T47D (cell line): ENCODE measurements at regions not wholly inside any gene's neighbourhood (a gene's known extent, or its start where the extent isn't known, plus 50 kb on each side); places are given as distances from the start of the nearest gene placed in this dataset.

ENCODE experiments used
- DNase-seq, 2 experiments: peaks; one replicate each; pipeline versions ENCODE4 v3.0.0 to v3.0.0-alpha.2; 2011 to 2012; ENCODE audit warnings: low read depth in 1 of 2, low spot score in 1 of 2
- JUND ChIP-seq: IDR thresholded peaks from 2 replicates; pipeline ENCODE4 v1.6.1; 2012; ENCODE audit warnings: low read depth
- in situ Hi-C: cut with HindIII; loops from 2 replicates; pipeline ENCODE4 v1.10.0; 2016; ENCODE audit warnings: low sequenced_read_pairs, low pct_unique_long_range_greater_than_20kb

- in situ Hi-C loops, result no loop called here
- TF ChIP-seq JUND, result no peak
- DNase-seq, result no peak
These were observed 237.3 kb downstream of the TMEM167A start for GRCh38 chr5:82839881-82840280.

GRCh38 chr5:82835488-82835887 is 241.7 kb downstream of the TMEM167A start:
- in situ Hi-C loops, result no loop called here
- no peak for TF ChIP-seq JUND
- no peak for DNase-seq

- TF ChIP-seq JUND, result no peak
- in situ Hi-C loops, result no loop called here
- no peak for DNase-seq
These were observed 243.0 kb downstream of the TMEM167A start for GRCh38 chr5:82834151-82834550.

DNA sequence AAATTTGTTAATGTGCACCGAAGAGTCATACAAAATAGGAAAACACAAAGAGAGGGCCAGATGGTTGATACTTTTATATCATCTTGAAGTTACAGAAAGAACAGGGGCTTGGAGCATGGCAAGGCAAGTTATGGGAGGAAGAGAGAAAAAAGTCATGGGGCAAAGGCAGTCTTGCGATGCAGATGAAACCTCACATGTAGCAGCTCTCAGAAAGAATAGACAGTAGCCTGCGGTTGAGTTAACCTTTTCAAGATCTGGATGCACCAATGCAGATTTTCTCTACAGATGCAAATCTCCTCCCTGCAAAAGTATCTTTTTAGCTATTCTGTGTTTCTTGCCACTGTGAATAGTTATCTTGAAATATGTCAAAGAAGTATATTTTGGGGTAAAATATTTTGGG is 243.9 kb downstream of the TMEM167A start:
- no peak for TF ChIP-seq JUND
- in situ Hi-C loops, result no loop called here
- DNase-seq, result no peak

DNA sequence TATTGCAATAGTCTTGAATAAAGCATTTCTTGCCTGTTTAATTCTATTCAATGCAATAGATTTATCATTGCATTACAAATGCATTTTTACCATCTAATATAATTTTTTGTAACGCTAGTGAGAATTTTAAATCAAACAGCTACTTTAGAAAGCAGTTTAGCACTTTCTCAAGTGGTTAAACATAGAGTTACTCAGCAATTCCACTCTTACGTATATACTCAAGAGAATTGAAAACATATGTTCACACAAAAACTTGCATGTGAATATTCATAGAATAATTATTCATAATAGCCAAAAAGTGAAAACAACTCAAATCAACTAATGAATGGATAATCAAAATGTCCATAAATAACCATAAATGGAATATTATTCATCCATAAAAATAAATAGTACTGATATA is 244.7 kb downstream of the TMEM167A start:
- TF ChIP-seq JUND, result no peak
- DNase-seq, result no peak
- in situ Hi-C loops, result no loop called here

GRCh38 chr5:82828211-82828610 is 249.0 kb downstream of the TMEM167A start:
- in situ Hi-C loops, result no loop called here
- TF ChIP-seq JUND, result no peak
- no peak for DNase-seq

GRCh38 chr5:82827651-82828050 is 249.5 kb downstream of the TMEM167A start:
- no peak for TF ChIP-seq JUND
- in situ Hi-C loops, result no loop called here
- DNase-seq, result no peak

- no peak for TF ChIP-seq JUND
- no peak for DNase-seq
- in situ Hi-C loops, result no loop called here
These were observed 254.6 kb downstream of the TMEM167A start for GRCh38 chr5:82822634-82822927.

GRCh38 chr5:82821846-82822633 is 255.2 kb downstream of the TMEM167A start:
- TF ChIP-seq JUND, result no peak
- in situ Hi-C loops, result no loop called here
- no peak for DNase-seq

- no peak for TF ChIP-seq JUND
- no peak for DNase-seq
- in situ Hi-C loops, result no loop called here
These were observed 256.0 kb downstream of the TMEM167A start for GRCh38 chr5:82820961-82821845.

DNA sequence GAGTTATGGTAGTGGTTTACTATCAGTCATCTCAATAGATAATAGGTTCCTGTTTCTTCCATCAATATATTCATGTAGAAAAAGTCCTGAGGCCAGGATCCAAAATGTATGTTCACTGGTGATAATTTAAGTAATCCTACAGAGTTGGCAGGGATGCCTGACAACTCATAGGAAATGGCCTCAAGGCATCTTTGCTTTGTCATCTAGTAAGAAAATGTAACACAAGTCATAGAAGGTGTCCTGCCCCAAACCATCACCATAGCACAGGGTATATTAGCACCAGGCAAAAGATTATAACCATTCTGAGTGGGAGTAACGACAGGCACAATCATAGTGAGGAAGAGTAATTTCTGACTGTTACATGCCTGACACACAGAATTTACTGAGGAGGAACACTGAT is 257.0 kb downstream of the TMEM167A start:
- no peak for TF ChIP-seq JUND
- no peak for DNase-seq
- in situ Hi-C loops, result no loop called here

GRCh38 chr5:82817897-82818676 is 259.1 kb downstream of the TMEM167A start:
- TF ChIP-seq JUND, result no peak
- in situ Hi-C loops, result no loop called here
- DNase-seq, result no peak

GRCh38 chr5:82816926-82817325 is 260.3 kb downstream of the TMEM167A start:
- no peak for TF ChIP-seq JUND
- DNase-seq, result no peak
- in situ Hi-C loops, result no loop called here
